Lower leg skin (tissue), 4 donors: ENCODE measurements at regions not wholly inside any gene's neighbourhood (a gene's known extent, or its start where the extent isn't known, plus 50 kb on each side); places are given as distances from the start of the nearest gene placed in this dataset.
A peak's percentile ranks its signal among the peaks of the same experiment; 100 is the strongest.

Experiments used
- DNase-seq, 2 donors: peaks; one replicate each; pipeline ENCODE4 v3.0.0-alpha.2; 2019; ENCODE audit warnings: low spot score in 2 of 2
- H3K4me3 ChIP-seq: fragments of 200-600 bp; sonication (generic); 2 replicates; pipeline ENCODE4 v1.5.1; 2017; ENCODE audit warnings: mild to moderate bottlenecking, low read depth; ENCODE audit not compliant: poor library complexity, severe bottlenecking
- POLR2A ChIP-seq, 2 donors: fragments of 450-650 bp; IDR thresholded peaks; one replicate each; pipeline ENCODE4 v1.6.1; 2016 to 2017; ENCODE audit warnings: antibody characterized with exemption in 2 of 2, mild to moderate bottlenecking in 1 of 2, moderate library complexity in 1 of 2
- WGBS, 2 donors: methylation state at CpG; one replicate each; pipeline ENCODE4 v1.1.5; 2018; 5-methylcytosine and 5-hydroxymethylcytosine counted together
- intact Hi-C: fragments of 100-400 bp; cut with DNase I; formaldehyde crosslinking; loops from one replicate; pipeline ENCODE4 v1.15.0; 2023; ENCODE audit warnings: low total_unique reads
- TF ChIP-seq, protein P1 (sequence below), 3 donors: fragments of 450-650 bp; IDR thresholded peaks; one replicate each; pipeline ENCODE4 v1.5.1; 2016; ENCODE audit warnings: antibody characterized with exemption in 3 of 3, mild to moderate bottlenecking in 3 of 3, moderate library complexity in 2 of 3

DNA sequence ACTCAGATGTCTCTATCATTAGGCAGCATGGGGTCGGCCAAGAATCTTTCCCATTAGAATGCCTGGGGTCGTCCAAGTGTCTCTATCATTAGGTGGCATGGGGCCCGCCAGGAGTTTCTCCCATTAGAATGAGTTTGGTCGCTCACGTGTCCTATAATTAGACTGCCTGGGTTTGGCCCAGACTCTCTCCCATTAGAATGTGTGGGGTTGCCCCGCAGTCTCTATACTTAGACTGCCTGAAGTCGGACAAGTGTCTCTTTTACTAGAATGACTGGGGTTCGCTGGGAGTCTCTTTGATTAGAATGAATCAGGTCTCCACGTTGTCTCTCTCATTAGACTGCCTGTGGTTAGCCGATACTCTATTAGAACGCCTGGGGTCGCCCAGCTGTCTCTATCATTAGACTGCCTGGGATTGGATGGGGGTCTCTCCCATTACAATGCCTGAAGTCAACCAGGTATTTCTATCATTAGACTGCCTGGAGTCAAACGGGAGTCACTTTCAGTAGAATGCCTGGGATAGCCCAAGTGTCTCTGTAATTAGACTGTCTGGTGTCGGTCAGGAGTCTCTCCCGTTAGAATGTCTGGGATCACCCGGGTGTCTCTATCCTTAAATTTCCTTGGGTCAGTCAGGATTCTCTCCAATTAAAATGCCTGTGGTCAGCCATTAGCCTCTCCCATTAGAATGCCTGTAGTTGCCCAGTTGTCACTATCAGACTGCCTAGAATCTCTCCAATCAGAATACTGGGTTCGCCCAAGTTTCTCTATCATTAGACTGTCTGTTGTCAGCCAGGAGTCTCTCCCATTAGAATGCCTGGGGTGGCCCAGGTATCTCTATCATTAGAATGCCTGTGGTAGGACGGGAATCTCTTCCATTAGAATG lies 1454.1 kb downstream of the UQCRFS1 start:
- WGBS, 2 donors: 77 to 79% methylated on average over 18 of the region's 18 CpGs
- TF ChIP-seq, protein P1, sequence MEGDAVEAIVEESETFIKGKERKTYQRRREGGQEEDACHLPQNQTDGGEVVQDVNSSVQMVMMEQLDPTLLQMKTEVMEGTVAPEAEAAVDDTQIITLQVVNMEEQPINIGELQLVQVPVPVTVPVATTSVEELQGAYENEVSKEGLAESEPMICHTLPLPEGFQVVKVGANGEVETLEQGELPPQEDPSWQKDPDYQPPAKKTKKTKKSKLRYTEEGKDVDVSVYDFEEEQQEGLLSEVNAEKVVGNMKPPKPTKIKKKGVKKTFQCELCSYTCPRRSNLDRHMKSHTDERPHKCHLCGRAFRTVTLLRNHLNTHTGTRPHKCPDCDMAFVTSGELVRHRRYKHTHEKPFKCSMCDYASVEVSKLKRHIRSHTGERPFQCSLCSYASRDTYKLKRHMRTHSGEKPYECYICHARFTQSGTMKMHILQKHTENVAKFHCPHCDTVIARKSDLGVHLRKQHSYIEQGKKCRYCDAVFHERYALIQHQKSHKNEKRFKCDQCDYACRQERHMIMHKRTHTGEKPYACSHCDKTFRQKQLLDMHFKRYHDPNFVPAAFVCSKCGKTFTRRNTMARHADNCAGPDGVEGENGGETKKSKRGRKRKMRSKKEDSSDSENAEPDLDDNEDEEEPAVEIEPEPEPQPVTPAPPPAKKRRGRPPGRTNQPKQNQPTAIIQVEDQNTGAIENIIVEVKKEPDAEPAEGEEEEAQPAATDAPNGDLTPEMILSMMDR (IDR thresholded peaks at IDR 0.05): no peak
- TF ChIP-seq POLR2A (IDR thresholded peaks at IDR 0.05): no peak
- H3K4me3 ChIP-seq: no peak overlapping the region
- no peak for DNase-seq
- intact Hi-C loops: no loop called here

DNA sequence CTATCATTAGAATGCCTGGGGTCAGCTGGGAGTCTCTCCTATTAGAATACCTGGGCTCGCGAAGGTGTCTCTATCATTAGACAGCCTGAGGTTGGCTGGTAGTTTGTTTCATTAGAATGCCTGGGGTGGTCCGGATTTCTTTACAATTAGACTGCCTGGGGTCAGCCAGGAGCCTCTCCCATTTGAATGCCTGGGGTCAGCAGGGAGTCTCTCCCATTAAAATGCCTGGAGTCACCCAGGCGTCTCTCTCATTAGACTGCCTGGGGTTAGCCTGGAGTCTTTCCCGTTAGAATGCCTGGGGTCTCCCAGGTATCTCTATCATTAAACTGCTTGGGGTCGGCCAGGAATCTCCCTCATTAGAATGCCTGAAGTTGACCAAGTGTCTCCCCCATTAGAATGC lies 1458.3 kb downstream of the UQCRFS1 start:
- TF ChIP-seq, protein P1 (IDR thresholded peaks at IDR 0.05): no peak
- TF ChIP-seq POLR2A (IDR thresholded peaks at IDR 0.05): no peak
- DNase-seq: no peak
- no peak overlapping the region for H3K4me3 ChIP-seq
- intact Hi-C loops: no loop called here
- WGBS, 2 donors: 53 to 60% methylated on average over 6 of the region's 6 CpGs

DNA sequence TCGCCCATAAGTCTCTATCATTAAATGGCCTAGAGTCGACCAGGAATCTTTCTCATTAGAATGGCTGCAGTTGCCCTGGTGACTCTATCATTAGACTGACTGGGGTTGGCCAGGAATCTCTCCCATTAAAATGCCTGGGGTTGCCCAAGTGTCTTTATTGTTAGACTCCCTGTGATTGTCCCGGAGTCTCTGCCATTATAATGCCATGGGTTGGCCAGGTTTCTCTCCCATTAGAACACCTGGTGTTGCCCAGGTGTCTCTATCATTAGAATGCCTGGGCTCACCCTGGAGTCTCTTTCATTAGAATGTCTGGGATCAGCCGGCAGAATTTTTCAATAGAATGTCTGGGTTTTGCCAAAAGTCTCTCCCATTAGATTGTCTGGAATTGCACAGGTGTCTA lies 1459.3 kb downstream of the UQCRFS1 start:
- no peak for DNase-seq
- H3K4me3 ChIP-seq: no peak overlapping the region
- intact Hi-C loops: no loop called here
- 88 to 91% methylated on average over 4 of the region's 4 CpGs for WGBS, 2 donors
- TF ChIP-seq, protein P1 (IDR thresholded peaks at IDR 0.05): no peak
- TF ChIP-seq POLR2A (IDR thresholded peaks at IDR 0.05): no peak

DNA sequence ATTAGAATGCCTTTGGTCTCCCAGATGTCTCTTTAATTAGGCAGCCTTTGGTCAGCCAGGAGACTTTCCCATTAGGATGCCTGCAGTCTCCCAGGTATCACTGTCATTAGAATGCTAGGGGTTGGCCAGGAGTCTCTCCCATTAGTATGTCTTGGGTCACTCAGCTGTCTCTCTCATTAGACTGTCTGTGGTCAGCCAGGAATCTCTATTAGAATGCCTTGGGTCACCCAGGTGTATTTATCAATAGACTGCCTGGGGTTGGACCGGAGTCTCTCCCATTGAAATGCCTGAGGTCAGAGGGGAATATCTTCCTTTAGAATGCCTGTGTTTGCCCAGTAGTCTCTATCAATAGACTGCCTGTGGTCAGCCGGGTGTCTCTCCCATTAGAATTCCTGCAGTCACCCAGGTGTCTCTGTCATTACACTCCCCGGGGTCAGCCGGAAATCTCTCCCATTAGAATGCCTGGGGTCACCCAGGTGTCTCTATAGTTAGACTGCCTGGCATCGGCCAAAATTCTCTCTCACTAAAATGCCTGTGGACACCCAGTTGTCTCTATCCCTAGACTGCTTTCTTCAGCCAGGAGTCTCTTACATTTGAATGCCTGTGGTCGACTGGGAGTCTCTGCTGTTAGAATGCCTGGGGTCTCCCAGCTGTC lies 1460.3 kb downstream of the UQCRFS1 start:
- H3K4me3 ChIP-seq: no peak overlapping the region
- WGBS, 2 donors: 91 to 94% methylated on average over 6 of the region's 6 CpGs
- intact Hi-C loops: no loop called here
- TF ChIP-seq POLR2A (IDR thresholded peaks at IDR 0.05): no peak
- TF ChIP-seq, protein P1 (IDR thresholded peaks at IDR 0.05): no peak
- DNase-seq: peak in 1 of 2 donors; percentile 46

DNA sequence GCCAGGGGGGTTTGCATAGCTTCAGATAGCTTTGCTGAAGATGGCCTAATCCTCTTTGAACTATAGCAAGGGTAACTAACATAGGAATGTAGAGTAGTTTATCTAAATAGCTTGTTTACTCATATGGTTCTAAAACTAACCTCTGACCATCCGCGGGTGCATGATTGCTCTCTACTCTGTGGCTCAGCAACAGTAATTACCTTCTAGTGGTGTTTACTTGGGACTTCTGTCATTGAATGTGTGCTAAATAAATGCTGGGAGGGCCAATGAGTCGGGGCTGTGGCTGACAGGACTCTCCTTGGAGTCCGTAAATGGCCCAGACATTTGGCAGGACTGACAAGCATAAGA lies 1461.9 kb downstream of the UQCRFS1 start:
- 73 to 87% methylated on average over 4 of the region's 4 CpGs for WGBS, 2 donors
- intact Hi-C loops: no loop called here
- TF ChIP-seq, protein P1 (IDR thresholded peaks at IDR 0.05): no peak
- no peak for TF ChIP-seq POLR2A (IDR thresholded peaks at IDR 0.05)
- DNase-seq: peak in 1 of 2 donors; percentile 18
- no peak overlapping the region for H3K4me3 ChIP-seq
